NT2/D1 (cell line): ENCODE measurements at regions not wholly inside any gene's neighbourhood (a gene's known extent, or its start where the extent isn't known, plus 50 kb on each side); places are given as distances from the start of the nearest gene placed in this dataset.

Experiments used
- SUZ12 ChIP-seq: IDR thresholded peaks from 2 replicates; pipeline ENCODE4 v1.6.1; 2011; ENCODE audit not compliant: insufficient read length, insufficient read depth; ENCODE audit errors: extremely low read depth
- YY1 ChIP-seq: IDR thresholded peaks from 2 replicates; pipeline ENCODE4 v1.6.1; 2011; ENCODE audit not compliant: insufficient read length, insufficient read depth
- ZNF274 ChIP-seq: IDR thresholded peaks from 2 replicates; pipeline ENCODE4 v1.6.1; 2011; ENCODE audit warnings: mild to moderate bottlenecking, low read depth, low read length

DNA sequence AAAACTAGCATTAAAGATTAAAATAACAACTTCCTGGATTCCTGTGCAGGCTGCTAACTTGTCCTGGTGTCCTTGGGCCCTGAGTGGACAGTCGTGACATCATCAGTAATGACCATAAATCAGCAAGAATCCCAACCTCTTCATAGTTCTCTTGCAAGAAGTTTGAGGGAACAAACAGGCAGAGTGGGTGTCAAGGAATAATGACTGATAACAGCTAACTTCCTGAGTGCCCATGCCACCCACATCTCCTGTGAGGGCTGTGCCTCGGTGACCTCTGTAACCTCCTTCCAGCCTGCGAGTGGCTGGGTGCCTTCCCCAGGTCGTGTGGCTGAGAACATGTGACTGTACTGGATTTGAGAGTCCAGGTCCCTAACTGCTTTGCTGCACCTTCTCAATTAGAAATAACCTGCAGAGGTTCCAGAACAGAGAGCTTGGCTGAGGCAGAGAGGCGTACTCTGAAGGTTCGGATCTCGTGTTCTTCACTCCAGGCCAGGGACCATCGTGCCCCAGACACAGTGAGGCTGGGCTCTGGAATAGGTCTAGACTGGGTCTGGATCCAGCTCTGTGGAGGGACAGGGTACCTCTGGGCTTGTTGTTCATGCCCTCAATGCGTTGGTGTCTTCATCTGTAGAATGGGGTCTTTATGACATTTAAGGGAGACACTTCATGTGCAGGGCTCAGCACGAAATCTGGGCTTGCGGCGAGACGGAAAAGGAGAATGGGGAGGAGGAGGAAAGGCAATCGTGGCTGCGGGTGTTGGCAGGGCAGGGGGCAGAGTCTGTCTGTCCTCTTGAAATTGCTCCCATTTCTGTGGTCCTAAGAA lies 313.1 kb upstream of the ZNF32 start:
- no peak for TF ChIP-seq YY1
- TF ChIP-seq ZNF274: no peak
- no peak for TF ChIP-seq SUZ12
